Transverse colon (tissue), 4 donors: ENCODE measurements at regions not wholly inside any gene's neighbourhood (a gene's known extent, or its start where the extent isn't known, plus 50 kb on each side); places are given as distances from the start of the nearest gene placed in this dataset.

Experiments
- EP300 ChIP-seq: sonication (generic); formaldehyde crosslinking; IDR thresholded peaks from one replicate; pipeline ENCODE4 v1.6.1; 2017; ENCODE audit warnings: antibody characterized with exemption, low read depth
- POLR2A ChIP-seq: fragments of 450-650 bp; IDR thresholded peaks from one replicate; pipeline ENCODE4 v1.6.1; 2016; ENCODE audit warnings: antibody characterized with exemption, mild to moderate bottlenecking, moderate library complexity
- POLR2AphosphoS5 ChIP-seq, 3 donors: sonication (generic); formaldehyde crosslinking; IDR thresholded peaks; one replicate each; pipeline ENCODE4 v1.6.1; 2016; ENCODE audit warnings: antibody characterized with exemption in 3 of 3
- TF ChIP-seq, protein P1 (sequence below), 5 experiments: fragments of 200-600 bp in 3 of 5; fragments of 450-650 bp in 2 of 5; sonication (generic) in 3 of 5; IDR thresholded peaks; 1 replicate in 2 of 5; 2 replicates in 3 of 5; pipeline ENCODE4 v1.5.1; 2016 to 2017; ENCODE audit warnings: antibody characterized with exemption in 5 of 5, inconsistent platforms in 3 of 5, mild to moderate bottlenecking in 2 of 5, moderate library complexity in 1 of 5

GRCh38 chr6:958488-958887, 265.5 kb upstream of the EXOC2 start:
- TF ChIP-seq, protein P1, sequence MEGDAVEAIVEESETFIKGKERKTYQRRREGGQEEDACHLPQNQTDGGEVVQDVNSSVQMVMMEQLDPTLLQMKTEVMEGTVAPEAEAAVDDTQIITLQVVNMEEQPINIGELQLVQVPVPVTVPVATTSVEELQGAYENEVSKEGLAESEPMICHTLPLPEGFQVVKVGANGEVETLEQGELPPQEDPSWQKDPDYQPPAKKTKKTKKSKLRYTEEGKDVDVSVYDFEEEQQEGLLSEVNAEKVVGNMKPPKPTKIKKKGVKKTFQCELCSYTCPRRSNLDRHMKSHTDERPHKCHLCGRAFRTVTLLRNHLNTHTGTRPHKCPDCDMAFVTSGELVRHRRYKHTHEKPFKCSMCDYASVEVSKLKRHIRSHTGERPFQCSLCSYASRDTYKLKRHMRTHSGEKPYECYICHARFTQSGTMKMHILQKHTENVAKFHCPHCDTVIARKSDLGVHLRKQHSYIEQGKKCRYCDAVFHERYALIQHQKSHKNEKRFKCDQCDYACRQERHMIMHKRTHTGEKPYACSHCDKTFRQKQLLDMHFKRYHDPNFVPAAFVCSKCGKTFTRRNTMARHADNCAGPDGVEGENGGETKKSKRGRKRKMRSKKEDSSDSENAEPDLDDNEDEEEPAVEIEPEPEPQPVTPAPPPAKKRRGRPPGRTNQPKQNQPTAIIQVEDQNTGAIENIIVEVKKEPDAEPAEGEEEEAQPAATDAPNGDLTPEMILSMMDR (IDR thresholded peaks at IDR 0.05), result no peak
- TF ChIP-seq POLR2AphosphoS5 (IDR thresholded peaks at IDR 0.05) (no peak), POLR2A (no peak), EP300 (no peak)
